Liver (tissue), 8 donors: ENCODE measurements at regions not wholly inside any gene's neighbourhood (a gene's known extent, or its start where the extent isn't known, plus 50 kb on each side); places are given as distances from the start of the nearest gene placed in this dataset.

Experiments
- DNase-seq: peaks from one replicate; pipeline ENCODE4 v3.0.0-alpha.2; 2017; ENCODE audit warnings: low spot score
- H3K27ac ChIP-seq, 2 donors: one replicate each; pipeline ENCODE4 v1.7.0; 2013; ENCODE audit warnings: inconsistent platforms in 2 of 2, low read length in 2 of 2, control low read depth in 1 of 2, low read depth in 1 of 2, mild to moderate bottlenecking in 1 of 2
- H3K27me3 ChIP-seq, 4 donors: one replicate each; pipeline versions ENCODE4 v1.6.1 to v1.7.0; 2013; ENCODE audit warnings: low read length in 3 of 4, inconsistent platforms in 1 of 4, mild to moderate bottlenecking in 1 of 4, moderate library complexity in 1 of 4; ENCODE audit not compliant: control insufficient read depth in 4 of 4, insufficient read depth in 4 of 4
- H3K36me3 ChIP-seq, 4 donors: one replicate each; pipeline versions ENCODE4 v1.6.1 to v1.7.0; 2013; ENCODE audit warnings: low read length in 3 of 4, mild to moderate bottlenecking in 3 of 4, low read depth in 1 of 4, moderate library complexity in 1 of 4; ENCODE audit not compliant: control insufficient read depth in 4 of 4, insufficient read depth in 3 of 4
- H3K4me1 ChIP-seq, 4 donors: one replicate each; pipeline versions ENCODE4 v1.6.1 to v1.7.0; 2013; ENCODE audit warnings: low read length in 3 of 4, mild to moderate bottlenecking in 3 of 4, moderate library complexity in 1 of 4; ENCODE audit not compliant: control insufficient read depth in 4 of 4, insufficient read depth in 4 of 4
- H3K4me3 ChIP-seq, 3 donors: one replicate each; pipeline versions ENCODE4 v1.6.1 to v1.7.0; 2013; ENCODE audit warnings: low read length in 3 of 3, control low read depth in 1 of 3, low read depth in 1 of 3, mild to moderate bottlenecking in 1 of 3
- H3K9ac ChIP-seq, 2 donors: one replicate each; pipeline ENCODE4 v1.7.0; 2013; ENCODE audit warnings: low read length in 2 of 2, mild to moderate bottlenecking in 2 of 2, moderate library complexity in 2 of 2, control low read depth in 1 of 2, low read depth in 1 of 2
- H3K9me3 ChIP-seq, 4 donors: one replicate each; pipeline versions ENCODE4 v1.6.1 to v1.7.0; 2013; ENCODE audit warnings: low read length in 3 of 4; ENCODE audit not compliant: control insufficient read depth in 4 of 4
- EGR1 ChIP-seq, 2 donors: IDR thresholded peaks; 2 replicates each; pipeline ENCODE4 v1.6.1; 2016 to 2018; ENCODE audit warnings: antibody characterized with exemption in 2 of 2, low read depth in 2 of 2
- FOXA1 ChIP-seq: IDR thresholded peaks from 2 replicates; pipeline ENCODE4 v1.6.1; 2016; ENCODE audit warnings: antibody characterized with exemption
- FOXA2 ChIP-seq: IDR thresholded peaks from 2 replicates; pipeline ENCODE4 v1.6.1; 2016; ENCODE audit warnings: antibody characterized with exemption
- GABPA ChIP-seq, 2 donors: IDR thresholded peaks in 1 of 2; conservative IDR thresholded peaks in 1 of 2; 2 replicates each; pipeline ENCODE4 v1.6.1; 2016; ENCODE audit warnings: antibody characterized with exemption in 2 of 2, mild to moderate bottlenecking in 1 of 2, moderate library complexity in 1 of 2
- HNF4A ChIP-seq, 2 donors: conservative IDR thresholded peaks; 2 replicates each; pipeline ENCODE4 v1.6.1; 2016; ENCODE audit warnings: antibody characterized with exemption in 2 of 2, mild to moderate bottlenecking in 2 of 2
- HNF4G ChIP-seq: IDR thresholded peaks from 2 replicates; pipeline ENCODE4 v1.6.1; 2016; ENCODE audit warnings: antibody characterized with exemption
- JUND ChIP-seq, 2 donors: IDR thresholded peaks; 2 replicates each; pipeline ENCODE4 v1.6.1; 2016; ENCODE audit warnings: antibody characterized with exemption in 2 of 2
- MAX ChIP-seq: IDR thresholded peaks from 2 replicates; pipeline ENCODE4 v1.6.1; 2016; ENCODE audit warnings: antibody characterized with exemption
- NR2F2 ChIP-seq: IDR thresholded peaks from 2 replicates; pipeline ENCODE4 v1.6.1; 2016; ENCODE audit warnings: antibody characterized with exemption
- RAD21 ChIP-seq, 2 donors: IDR thresholded peaks; 2 replicates each; pipeline ENCODE4 v1.6.1; 2016; ENCODE audit warnings: antibody characterized with exemption in 2 of 2, mild to moderate bottlenecking in 2 of 2
- REST ChIP-seq: IDR thresholded peaks from 2 replicates; pipeline ENCODE4 v1.6.1; 2016; ENCODE audit warnings: antibody characterized with exemption, mild to moderate bottlenecking
- RXRA ChIP-seq, 2 donors: IDR thresholded peaks; 2 replicates each; pipeline ENCODE4 v1.6.1; 2017 to 2018; ENCODE audit warnings: antibody characterized with exemption in 2 of 2, mild to moderate bottlenecking in 1 of 2
- SP1 ChIP-seq: IDR thresholded peaks from 2 replicates; pipeline ENCODE4 v1.6.1; 2018; ENCODE audit warnings: antibody characterized with exemption, mild to moderate bottlenecking
- TAF1 ChIP-seq: conservative IDR thresholded peaks from 2 replicates; pipeline ENCODE4 v1.6.1; 2016; ENCODE audit warnings: antibody characterized with exemption, mild to moderate bottlenecking
- YY1 ChIP-seq: IDR thresholded peaks from 2 replicates; pipeline ENCODE4 v1.6.1; 2016; ENCODE audit warnings: antibody characterized with exemption, mild to moderate bottlenecking
- ZBTB33 ChIP-seq: IDR thresholded peaks from 2 replicates; pipeline ENCODE4 v1.6.1; 2016; ENCODE audit warnings: antibody characterized with exemption
- WGBS: extraction: QIAGEN DNeasy Blood & Tissue Kit; methylation state at CpG from one replicate; pipeline ENCODE4 v1.1.7; 2013; 5-methylcytosine and 5-hydroxymethylcytosine counted together
- TF ChIP-seq, protein P1 (sequence below): IDR thresholded peaks from 2 replicates; pipeline ENCODE4 v1.6.1; 2016; ENCODE audit warnings: antibody characterized with exemption
- TF ChIP-seq, protein P2 (sequence below): fragments of 150-350 bp; IDR thresholded peaks from 2 replicates; pipeline ENCODE4 v1.5.1; 2017; ENCODE audit warnings: improper control_type of control experiment, low read depth, low read length; ENCODE audit not compliant: missing input control
- donor health status: healthy.
- donor health status: healthy.
- donor health status: healthy.
- donor health status: healthy.
- donor health status: healthy.

DNA sequence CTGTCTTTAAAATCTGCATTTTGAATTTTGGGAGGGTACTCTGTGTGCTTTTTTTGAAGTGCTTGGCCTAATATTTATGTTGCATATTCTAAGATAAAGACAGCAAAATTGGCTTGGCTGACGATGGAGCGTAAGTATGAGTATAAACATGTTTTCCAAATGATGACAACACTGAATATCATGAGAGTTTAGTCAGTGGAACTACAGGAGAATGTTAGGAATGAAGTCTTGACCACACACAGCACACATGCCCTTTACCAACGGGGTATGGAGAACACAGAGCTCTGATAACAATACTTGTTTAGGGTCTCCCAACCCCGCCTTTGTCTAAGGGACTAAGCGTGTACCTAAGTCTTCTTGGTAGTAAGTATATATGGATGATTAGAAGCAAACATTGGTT lies 253.9 kb upstream of the FZD8 start (continued):
- no peak for TF ChIP-seq FOXA2
- no peak for TF ChIP-seq EGR1 (IDR thresholded peaks at IDR 0.05; ENCODE audit: low read depth in 2 of 2)
- no peak for TF ChIP-seq SP1
- TF ChIP-seq YY1, result no peak

GRCh38 chr10:35895331-35895730 lies 253.2 kb upstream of the FZD8 start:
- WGBS, result 65% methylated on average over 2 of the region's 2 CpGs

More at GRCh38 chr10:35895331-35895730, 253.2 kb upstream of the FZD8 start:
- TF ChIP-seq MAX, result no peak
- no peak for TF ChIP-seq REST
- no peak for TF ChIP-seq HNF4A (conservative IDR thresholded peaks at IDR 0.05)
- TF ChIP-seq SP1, result no peak
- no peak for TF ChIP-seq HNF4G
- no peak for TF ChIP-seq GABPA (IDR thresholded peaks at IDR 0.05 in 1 of 2, conservative IDR thresholded peaks at IDR 0.05 in 1 of 2)
- TF ChIP-seq FOXA2, result no peak
- TF ChIP-seq TAF1, result no peak
- TF ChIP-seq, protein P1, sequence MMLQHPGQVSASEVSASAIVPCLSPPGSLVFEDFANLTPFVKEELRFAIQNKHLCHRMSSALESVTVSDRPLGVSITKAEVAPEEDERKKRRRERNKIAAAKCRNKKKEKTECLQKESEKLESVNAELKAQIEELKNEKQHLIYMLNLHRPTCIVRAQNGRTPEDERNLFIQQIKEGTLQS, result no peak
- no peak for TF ChIP-seq NR2F2
- TF ChIP-seq RAD21 (IDR thresholded peaks at IDR 0.05), result no peak
- TF ChIP-seq EGR1 (IDR thresholded peaks at IDR 0.05; ENCODE audit: low read depth in 2 of 2), result no peak
- TF ChIP-seq YY1, result no peak
- TF ChIP-seq JUND (IDR thresholded peaks at IDR 0.05), result no peak
- no peak for TF ChIP-seq RXRA (IDR thresholded peaks at IDR 0.05)
- TF ChIP-seq, protein P2, sequence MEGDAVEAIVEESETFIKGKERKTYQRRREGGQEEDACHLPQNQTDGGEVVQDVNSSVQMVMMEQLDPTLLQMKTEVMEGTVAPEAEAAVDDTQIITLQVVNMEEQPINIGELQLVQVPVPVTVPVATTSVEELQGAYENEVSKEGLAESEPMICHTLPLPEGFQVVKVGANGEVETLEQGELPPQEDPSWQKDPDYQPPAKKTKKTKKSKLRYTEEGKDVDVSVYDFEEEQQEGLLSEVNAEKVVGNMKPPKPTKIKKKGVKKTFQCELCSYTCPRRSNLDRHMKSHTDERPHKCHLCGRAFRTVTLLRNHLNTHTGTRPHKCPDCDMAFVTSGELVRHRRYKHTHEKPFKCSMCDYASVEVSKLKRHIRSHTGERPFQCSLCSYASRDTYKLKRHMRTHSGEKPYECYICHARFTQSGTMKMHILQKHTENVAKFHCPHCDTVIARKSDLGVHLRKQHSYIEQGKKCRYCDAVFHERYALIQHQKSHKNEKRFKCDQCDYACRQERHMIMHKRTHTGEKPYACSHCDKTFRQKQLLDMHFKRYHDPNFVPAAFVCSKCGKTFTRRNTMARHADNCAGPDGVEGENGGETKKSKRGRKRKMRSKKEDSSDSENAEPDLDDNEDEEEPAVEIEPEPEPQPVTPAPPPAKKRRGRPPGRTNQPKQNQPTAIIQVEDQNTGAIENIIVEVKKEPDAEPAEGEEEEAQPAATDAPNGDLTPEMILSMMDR, result no peak
- TF ChIP-seq ZBTB33, result no peak
- no peak for TF ChIP-seq FOXA1
- no peak for DNase-seq
- Histone ChIP-seq H3K9me3 (no peaks in the 10 kb centered on the region), H3K27me3 (no peaks in the 10 kb centered on the region), H3K4me1 (no peaks in the 10 kb centered on the region), H3K27ac (no peak overlapping the region), H3K36me3 (no peaks in the 10 kb centered on the region), H3K4me3 (no peak overlapping the region), H3K9ac (no peak overlapping the region)
